GOT3 (cell line): ENCODE measurements at regions not wholly inside any gene's neighbourhood (a gene's known extent, or its start where the extent isn't known, plus 50 kb on each side); places are given as distances from the start of the nearest gene placed in this dataset.

ENCODE experiments used
- DNase-seq: peaks from one replicate; lab custom pipeline; 2025; ENCODE audit warnings: mixed read lengths; lab: John Stamatoyannopoulos, UW

DNA sequence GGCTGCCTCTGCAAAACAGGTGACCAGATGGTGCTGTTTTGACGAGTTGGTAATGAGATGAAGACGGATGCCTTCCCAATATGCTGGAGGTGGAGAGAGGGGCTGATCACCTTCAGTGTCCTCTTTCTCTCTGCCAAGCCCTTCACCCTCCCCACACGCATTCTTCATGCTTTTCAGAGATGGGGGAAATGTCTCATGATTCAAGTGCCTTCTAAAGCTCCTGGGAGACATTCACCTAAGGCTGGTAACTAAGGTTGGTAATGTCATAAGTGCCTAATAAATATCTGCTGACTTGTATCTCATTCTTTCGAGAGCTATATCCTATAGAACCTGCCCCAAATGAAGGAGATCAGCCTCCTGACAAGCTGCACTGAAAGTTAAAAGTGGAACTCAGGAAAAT, 86.2 kb upstream of the MBNL2 start:
- DNase-seq = no peak

DNA sequence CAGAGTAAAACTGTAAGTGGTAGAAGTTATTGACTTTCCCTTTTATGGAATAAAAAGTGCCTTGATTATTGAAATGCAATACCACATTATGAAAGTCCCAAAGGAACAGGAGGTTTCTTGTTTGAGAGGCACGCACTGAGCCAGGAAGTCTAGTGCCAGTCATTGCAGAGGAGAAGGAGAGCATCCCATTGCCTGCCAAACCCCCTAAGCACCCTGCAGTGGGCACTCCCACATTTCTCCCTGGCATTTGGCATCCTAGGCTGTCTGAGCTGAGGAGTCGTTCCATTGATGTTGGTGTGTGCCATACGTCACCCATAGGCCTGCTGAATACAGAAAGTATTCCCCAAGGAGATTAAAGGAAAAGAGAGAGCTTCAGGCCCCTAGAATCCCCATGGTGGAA, 85.7 kb upstream of the MBNL2 start:
- DNase-seq = no peak

DNA sequence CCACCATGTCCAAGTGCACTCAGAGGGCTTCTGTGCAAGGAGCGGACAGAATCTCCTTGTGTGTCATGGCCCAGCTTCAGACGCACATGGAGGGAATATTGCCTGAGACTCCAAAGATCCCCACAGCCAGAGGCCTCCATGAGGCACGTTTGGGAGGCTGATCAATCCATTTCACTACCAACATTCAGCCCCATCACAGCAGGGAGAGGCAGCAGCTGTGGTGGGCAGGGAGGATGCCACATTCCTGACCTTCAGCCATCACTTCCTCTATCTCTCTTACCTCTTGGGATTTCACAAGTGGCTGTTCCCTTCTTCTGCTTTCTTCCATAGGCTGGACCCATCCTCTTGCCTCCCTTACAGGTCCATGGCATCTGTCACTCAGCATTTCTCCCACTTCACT, 82.4 kb upstream of the MBNL2 start:
- no peak for DNase-seq

DNA sequence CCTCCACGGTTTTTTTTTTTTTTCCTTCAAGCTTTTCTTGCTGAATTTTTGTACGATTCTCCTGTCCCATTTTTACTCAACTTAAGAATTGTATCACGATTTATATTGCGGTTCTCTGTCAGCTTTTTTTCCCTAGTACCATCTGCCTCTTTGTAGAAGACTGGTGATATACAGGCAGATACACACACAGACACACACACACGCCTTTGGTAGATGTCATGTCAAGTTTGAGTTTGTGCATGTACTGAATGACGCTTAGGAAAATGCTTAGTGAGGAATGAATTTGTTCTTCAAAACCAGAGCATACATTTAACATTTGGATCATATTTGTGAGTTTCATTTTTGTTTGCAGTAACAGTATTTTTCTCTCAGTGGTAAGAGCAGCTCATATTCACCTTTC, 82.0 kb upstream of the MBNL2 start:
- no peak for DNase-seq

DNA sequence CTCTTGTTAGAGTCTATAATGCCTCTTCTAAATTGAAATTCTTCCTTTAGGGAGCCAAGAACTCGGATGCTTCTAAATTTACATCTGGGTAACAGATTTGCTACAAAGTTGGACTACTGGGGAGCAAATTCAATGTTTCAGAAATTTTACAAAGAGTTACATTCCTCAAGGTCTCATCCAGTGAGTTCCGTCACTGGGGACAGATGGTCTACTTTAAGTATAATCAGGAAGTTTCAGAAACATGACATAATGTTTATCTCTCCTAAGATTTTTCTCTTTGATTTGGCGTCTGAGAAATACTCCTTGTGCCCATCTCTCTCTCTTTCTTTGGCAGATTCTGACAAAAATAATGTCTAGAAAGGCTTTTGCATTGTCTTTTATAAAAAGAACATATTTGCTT, 81.5 kb upstream of the MBNL2 start:
- no peak for DNase-seq

DNA sequence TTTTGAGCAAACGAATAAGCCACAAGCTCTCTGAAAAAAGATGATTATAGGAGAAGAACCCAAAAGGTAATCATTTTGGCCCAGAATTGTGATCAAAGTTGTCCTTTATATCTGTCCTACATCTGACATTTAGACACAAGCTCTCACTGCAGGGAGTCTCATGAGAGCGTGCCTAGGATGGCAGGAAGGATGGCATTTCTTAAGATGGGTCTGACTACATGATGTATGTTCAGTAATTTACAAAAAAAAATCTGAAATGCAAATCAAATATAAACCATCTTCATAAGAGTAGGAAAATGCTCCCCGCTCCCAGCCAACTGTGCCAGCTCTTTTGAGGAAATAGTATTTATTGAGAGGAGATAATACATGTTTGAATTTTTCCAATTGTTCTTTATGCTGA, 81.0 kb upstream of the MBNL2 start:
- no peak for DNase-seq

DNA sequence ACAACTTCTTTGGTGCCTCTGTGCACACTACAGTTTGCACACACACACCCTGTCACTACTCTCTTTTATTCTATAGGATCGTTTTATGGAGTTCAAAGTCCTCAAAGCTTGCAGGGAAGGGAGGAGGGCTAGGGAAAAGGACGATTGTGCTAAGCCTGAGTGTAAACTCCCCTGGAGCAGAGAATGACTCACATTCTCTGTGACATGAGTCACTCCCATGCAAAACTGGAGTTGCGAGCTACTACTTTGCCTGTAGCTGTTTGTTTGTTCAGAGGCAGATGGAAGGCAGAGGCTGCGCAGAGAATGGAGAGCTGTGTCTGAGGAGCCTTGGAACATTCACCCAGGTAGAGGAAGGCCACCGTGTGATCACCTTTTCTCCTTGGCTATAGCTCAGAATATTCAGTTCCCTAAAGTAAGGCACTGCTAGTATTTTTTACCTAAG, 80.5 kb upstream of the MBNL2 start:
- peak; percentile 96 for DNase-seq

DNA sequence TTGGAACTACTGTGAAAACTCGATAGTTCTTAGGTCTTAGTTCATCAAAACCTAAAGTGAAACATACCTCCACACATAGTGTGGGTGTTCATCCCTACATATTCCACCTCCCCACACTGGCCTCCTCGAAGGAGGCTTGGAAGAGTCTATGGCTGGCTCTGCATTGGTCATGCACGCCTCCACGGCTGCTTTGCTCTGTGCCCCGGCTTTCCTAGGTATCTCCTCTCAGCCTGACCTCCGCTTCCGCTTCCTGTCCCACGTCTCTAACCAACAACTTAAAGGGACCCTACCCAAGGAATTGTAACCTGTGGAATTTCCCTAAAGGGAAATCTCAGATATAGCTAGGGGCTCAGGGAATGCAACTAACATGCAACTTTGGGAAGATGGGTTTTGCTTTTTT, 79.7 kb upstream of the MBNL2 start:
- no peak for DNase-seq

DNA sequence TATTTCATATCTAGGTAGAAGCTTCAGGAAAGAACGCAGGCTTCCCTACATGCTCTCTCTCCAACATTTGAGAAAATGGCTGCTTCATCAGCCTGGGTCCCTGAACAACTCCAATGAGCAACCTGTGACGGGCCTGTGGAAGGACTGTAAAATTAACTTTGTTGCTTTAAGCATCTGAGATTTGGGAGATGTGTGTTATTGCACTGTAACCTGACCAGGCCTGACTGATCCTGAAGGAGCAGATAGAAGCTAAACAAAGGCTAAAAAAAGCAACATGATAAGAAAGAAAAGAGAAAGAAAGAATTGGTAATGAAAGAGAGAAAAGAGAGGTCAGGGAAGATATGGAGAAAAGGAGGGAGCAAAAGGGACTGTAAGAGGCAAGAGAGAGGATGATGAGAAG, 77.1 kb upstream of the MBNL2 start:
- DNase-seq = no peak

DNA sequence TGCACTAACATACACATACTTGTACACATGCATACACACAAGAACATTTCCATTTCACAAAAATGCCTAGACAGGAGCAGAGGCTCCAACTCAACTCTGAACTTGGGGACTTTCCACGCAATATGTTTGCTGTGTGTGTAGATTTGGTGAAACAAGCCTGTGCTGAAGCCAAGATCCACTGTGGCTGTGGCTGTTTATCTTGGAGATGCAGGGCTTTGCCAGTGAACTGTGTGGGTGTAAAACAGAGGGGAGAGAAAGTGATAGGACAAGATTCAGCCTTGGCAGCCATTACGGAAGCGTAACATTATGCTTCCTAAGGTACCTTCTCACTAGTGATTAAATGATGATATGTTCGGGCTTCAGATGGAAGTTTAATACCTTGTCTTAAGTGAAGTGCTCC, 73.2 kb upstream of the MBNL2 start:
- DNase-seq = no peak

DNA sequence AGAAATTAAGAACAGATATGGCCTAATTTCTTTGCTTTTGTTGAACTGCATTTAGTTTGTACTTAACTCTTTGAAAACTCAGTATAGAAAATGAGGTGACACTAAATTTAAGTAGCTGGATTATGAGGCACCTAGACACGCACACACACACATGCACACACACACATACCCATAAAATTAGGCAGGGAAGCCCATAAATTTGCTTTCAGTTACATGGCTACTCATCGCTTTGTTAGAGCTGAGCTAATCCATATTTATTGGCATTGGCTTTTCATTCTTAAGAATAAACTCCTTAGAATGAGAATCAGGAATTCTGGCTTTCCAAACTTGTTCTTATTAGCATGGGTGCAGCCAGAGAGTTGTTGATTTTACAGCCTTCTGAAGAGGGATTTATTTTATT, 61.7 kb upstream of the MBNL2 start:
- no peak for DNase-seq

DNA sequence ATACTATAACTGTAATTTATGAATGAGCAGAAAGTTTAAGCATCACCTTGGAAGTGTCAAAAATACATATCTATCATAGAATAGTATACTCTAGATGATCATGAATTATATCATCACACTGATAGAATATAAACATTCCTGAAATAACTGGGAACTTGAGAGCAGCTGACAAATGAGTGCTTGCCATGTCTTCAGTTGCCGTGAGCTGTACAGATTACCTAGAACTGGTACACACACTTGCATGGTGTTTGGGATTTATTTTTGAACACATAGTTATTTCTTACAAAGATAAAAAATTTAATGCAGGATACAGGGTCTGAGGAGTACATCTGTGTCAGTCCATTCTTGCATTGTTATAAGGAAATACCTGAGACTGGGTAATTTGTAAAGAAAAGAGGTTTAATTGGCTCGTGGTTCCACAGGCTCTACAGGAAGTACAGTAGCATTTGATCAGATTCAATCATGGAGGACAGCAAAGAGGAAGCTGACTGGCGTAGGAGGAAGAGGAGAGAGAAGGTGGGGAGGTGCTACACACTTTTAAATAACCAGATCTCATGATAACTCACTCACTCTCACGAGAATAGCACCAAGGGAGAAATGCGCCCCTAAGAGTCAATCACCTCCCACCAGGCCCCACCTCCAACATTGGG, 60.4 kb upstream of the MBNL2 start:
- DNase-seq = no peak

DNA sequence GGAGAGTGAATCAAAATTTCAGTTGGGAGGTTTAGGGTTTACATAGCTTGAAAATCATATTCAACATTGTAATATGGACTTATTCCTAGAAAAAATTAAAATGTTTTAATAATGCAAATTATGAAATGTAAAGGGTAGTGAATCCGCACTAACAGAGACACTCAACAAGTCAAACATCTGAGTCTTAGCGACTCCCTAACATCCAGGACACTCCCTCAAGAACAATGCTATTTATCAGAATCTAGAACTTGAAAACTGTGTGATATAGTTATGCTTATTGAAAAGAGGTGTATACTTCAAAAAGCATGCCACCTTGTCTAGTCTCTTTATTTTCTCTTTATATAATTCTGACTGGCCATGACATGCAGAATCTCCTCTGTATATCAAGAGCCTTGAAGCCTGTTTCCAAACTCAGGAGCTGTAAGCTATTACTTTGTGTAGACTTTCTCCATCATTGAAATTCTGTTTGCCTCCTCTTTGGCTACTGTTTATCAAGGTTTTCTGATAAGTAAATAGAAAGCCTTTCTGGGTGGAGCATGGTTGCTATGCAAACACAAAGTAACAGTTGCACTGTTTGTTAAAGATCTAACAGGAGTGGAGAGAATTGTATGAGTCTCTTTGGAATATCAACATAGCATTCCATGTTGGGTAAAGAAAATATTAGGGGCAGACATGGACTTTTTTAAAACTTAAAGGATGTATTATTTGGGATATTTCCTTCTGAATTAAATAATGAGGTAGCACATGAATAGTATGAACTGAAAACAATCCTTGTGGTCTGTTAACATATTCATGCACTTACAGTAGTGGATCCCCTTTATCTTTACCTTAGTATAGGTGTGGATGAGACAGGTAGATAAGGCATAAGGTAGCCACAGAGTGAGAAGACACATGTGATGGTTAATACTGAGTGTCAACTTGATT, 56.4 kb upstream of the MBNL2 start:
- no peak for DNase-seq

DNA sequence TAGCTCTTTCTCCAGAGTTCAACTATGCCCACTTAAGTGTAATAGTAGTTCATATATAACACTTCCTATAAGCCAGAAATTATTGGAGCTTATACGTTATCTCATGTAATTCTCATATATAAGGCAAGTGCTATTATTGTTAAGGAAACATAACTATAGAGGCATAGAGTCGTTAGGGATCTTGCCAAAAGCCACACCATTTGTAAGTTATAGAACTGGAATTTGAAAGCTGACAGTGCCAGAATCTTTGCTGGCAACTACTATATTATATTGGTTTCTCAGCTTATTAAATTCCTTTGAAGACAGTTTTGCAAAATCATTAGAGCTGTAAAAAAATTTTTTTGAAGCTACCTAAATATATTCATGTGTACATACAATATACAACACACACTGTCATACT, 51.0 kb upstream of the MBNL2 start:
- DNase-seq = no peak
